ENCODE measurements at regions not wholly inside any gene's neighbourhood (a gene's known extent, or its start where the extent isn't known, plus 50 kb on each side); places are given as distances from the start of the nearest gene placed in this dataset.

GRCh38 chr12:89883630-89884389 is 175.2 kb upstream of the ATP2B1 start:
- TF ChIP-seq CTCF (IDR thresholded peaks at IDR 0.05), result no peak
- TF ChIP-seq POLR2A (IDR thresholded peaks at IDR 0.05), result no peak

Data from vagina (tissue), 2 donors.